HuH-7.5 (cell line): ENCODE measurements at regions not wholly inside any gene's neighbourhood (a gene's known extent, or its start where the extent isn't known, plus 50 kb on each side); places are given as distances from the start of the nearest gene placed in this dataset.
A peak's percentile ranks its signal among the peaks of the same experiment; 100 is the strongest.
"Not testable (repeated sequence)": the region's sequence is repeated elsewhere in the genome, so short reads cannot be mapped to it uniquely, and the experiment has no call there.

Experiments used
- DNase-seq: peaks from one replicate; pipeline ENCODE4 v3.0.0; 2011; ENCODE audit warnings: low spot score

- DNase-seq, result no peak
Observed at GRCh38 chr15:96182736-96183513, 147.6 kb upstream of the NR2F2 start.

DNA sequence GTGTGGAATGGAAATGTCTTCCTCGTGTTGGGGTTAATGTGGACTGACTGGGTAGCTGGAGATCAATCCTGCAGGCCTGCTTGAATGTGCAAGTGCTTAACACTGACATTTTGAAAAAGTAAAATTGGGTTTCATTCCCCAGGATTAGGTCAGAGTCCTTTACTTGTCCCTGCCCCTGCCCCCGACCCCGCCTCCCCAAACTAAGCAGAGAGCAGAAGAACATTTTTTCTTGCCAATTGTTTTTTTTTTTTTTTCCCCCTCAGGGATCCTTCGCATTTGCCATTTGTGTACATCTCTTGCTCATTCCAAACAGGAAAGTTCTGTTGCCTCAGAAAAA, 147.0 kb upstream of the NR2F2 start:
- DNase-seq, result no peak

- DNase-seq, result no peak
Observed at GRCh38 chr15:96183867-96184266, 146.6 kb upstream of the NR2F2 start.

DNA sequence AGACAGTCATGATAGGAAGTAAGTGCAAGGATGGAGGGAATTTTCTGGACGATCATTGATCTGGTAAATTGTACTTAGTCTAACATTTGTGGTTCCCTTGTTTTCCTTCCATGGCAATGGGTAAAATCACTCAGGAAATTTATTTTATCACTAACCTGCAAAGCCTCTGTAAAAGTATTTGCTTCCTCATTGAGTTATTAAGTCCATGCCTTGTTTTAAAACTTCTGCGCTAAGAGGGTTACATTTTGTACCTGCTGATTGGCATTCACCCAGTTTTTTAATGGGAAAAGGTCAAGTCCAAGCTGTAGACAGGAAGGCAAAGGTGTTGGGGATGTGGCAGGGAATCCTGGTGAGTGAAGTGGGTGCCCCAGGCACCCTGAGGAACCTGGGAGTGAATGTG, 146.2 kb upstream of the NR2F2 start:
- no peak for DNase-seq

DNA sequence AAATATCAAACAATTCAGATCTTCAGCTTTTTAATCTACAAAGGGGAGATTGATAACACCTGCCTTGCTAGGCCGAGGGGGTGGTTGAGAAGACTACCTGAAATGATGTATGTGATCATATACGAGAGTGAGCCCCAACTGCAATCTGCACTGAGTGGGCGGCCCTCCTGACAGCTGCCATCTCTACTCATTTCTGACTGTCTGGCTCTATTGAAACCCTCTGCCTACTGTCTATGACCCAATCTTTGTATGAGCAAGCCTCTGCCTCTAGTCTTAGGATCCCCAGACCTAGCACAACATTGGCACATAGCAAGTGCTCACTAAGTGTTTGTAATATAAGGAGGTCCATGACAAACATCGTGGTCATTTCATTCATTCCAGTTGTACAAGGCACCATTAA, 144.4 kb upstream of the NR2F2 start:
- DNase-seq, result no peak

DNA sequence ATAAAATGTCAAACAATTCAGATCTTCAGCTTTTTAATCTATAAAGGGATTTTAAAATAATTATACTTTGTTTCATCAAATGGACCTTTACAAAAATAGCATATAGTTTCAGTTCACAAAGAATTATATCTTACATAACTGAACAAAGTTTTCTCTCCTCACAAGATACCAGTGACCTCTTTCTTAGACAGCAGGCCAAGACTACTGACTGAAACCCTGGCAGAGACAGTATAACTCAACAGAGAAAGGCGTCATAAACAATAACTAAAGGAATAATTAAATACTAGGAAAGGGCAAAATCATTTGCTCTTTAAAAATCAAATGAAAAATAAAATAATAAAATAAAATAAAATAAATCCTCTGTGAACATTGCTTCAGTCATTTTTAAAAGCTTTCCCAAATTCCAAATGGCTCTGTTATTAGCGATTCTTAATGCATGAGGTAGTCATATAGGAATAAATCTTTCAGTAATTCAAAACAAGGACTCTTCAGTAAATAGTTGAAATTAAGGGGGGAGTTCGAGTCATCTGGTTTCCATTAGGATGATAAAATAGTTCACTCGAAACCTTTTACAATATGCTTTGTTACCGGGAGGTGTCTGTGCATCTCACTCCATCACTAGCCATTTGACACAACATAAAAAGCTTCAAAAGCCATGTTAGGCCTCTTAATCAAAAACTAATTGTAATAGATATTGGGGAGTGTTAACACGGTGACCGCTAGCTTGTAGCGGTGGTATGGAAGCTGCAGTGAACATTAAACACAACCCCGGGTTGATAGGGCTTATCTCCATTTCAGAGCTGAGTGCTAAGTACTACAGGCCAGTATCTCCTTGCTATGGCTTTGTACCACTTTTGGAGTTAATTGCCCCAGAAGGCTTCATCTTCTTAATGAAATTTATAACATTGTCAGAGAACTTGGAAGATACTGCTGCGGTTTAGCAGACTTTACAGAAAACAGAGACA, 142.9 kb upstream of the NR2F2 start:
- DNase-seq, result no peak

GRCh38 chr15:96197721-96198120, 132.8 kb upstream of the NR2F2 start:
- no peak for DNase-seq

DNA sequence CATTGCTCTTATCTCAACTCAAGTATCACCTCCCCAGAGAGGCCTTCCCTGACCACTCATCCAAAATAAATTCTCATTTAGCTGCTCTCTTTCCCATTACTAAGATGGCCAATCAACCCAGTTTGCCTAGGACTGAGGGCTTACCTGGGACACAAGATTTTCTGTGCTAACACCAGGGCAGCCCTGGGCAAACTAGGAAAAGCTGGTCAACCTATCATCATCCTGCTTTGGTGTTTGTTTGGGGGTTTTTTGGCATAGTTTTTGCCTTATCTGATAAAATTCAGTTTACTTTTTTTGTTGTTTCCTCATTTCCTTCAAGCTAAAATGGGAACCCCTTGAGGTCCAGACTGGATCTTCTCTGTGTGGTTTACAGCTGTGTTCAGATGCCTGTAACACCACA, 131.4 kb upstream of the NR2F2 start:
- DNase-seq, result no peak

DNA sequence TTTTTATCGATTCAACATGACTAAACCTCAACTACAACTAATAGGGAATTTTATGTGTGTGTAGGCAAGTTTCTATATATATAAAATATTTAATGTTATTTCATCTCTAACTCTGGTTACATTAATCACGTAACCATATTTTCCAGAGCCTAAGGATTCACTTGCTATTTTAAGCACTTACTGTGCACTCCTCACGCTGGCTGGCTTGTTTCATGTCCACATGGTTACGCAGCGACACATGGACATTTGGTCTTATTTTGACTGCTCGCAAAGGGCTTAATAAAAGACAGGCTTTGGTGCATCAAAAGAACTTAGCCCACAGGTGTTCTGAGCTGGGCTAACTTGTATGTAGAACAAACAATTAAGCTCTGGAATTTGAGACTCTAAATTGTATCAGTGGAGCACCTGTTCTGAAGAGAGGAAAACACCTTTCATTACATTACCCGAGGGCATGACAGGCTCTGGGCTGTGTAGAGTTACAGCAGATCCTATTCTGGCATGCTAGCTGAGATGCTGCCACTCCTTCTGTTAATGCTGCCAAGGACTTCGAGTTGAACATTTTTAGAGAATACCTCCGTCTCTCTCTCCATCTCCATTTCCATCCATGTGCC, 130.0 kb upstream of the NR2F2 start:
- DNase-seq, result no peak

- no peak for DNase-seq
Observed at GRCh38 chr15:96201696-96202095, 128.8 kb upstream of the NR2F2 start.

DNA sequence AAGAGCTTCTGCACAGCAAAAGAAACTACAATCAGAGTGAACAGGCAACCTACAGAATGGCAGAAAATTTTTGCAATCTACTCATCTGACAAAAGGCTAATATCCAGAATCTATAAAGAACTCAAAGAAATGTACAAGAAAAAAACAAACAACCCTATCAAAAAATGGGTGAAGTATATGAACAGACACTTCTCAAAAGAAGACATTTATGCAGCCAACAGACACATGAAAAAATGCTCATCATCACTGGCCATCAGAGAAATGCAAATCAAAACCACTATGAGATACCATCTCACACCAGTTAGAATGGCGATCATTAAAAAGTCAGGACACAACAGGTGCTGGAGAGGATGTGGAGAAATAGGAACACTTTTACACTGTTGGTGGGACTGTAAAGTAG, 124.9 kb upstream of the NR2F2 start:
- DNase-seq, result not testable (repeated sequence)

GRCh38 chr15:96207377-96208006, 123.0 kb upstream of the NR2F2 start:
- no peak for DNase-seq

DNA sequence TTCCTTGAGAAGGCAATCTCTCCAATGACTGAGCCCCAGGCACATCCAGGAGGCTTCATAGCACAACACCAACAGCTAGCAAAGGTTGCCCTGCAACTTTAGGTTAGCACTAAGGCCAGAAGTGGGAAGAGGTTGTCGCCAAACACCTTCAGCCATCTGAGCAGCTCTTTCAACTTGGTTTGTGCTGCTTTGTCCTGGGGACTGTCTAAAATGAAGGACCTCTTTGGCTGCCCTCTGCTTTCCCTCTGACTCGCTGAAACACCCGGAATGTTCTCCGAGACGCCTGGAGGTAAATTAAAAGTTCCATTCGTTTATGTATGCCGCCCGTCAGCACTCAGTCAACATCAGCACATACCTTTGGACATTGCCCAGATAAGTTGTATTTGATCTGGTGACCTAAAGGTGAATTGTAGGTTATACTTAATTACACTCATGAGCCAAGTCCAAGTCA, 121.2 kb upstream of the NR2F2 start:
- peak; percentile 17 for DNase-seq

DNA sequence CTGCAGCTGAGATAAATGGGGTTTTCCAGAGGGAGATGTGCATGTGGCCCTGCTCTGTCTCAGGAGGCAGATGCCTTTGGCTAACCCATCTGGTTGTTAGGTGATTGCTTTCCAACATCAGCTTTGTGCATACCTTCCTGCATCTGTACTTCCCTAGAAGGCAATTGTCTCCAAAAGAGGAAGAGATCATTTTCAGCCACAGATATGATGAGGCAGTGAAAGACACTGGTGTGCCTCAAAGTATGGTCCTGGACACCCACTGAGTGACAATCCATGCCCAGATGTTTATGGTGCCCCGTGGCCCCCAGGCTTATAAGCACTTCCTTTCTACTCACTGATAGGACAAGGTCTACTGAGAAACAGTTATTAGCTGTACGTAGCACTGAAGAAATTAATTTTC, 117.5 kb upstream of the NR2F2 start:
- DNase-seq, result no peak

DNA sequence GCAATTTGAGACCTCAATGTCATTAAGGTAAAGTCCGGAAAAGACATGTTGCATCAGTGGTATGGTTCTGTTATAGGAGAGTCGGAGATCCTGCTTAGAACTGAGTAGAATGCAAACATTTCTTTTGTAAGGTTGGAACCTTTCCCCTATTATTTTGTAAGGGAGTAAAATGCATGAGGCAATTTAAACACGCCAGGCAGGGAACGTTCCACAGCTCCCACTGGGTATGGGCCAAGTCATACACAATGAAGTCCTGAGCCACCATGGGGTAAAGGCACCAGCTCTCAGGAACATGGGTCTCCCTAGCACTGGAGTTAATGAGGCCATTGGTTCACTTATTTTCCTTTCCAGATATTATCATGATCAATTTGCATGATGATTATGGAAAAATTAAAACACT, 116.6 kb upstream of the NR2F2 start:
- no peak for DNase-seq

GRCh38 chr15:96216481-96216880, 114.0 kb upstream of the NR2F2 start:
- not testable (repeated sequence) for DNase-seq

- no peak for DNase-seq
Observed at GRCh38 chr15:96217983-96218382, 112.5 kb upstream of the NR2F2 start.

DNA sequence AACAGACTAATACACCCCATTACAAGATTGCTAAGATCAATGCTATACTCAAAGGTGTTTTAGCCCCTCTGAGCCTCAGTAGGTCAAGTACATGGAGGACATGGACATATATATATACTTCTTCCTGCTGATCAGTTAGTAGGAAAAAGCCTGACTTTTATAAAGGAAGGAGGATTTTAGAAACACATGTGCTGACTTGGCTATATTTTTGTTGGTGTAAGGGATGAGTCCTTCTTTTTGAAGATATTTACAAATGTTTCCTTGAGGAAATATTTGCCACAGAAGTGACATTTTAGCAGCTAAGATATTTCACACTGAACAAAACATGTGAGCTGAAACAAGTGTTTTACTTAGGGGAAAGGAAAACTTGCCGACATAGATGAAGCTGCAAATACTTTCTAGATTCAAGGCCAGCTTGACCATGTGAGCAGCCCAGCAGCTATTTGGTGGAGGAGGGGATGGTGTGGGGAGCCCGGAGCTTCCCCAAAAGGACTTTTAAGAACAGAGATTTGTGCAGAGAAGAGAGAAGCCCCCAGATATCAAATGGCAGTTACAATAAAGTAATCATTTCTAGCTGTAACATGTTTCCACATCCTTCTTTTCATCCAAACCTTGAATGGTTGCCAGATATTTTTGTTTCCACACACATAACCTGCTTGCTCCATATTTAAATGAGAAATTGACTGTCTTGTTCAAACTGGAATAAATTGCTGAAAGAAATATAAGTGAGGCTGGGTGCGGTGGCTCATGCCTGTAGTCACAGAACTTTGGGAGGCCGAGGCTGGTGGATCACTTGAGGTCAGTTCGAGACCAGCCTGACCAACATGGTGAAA, 111.7 kb upstream of the NR2F2 start:
- DNase-seq, result no peak

DNA sequence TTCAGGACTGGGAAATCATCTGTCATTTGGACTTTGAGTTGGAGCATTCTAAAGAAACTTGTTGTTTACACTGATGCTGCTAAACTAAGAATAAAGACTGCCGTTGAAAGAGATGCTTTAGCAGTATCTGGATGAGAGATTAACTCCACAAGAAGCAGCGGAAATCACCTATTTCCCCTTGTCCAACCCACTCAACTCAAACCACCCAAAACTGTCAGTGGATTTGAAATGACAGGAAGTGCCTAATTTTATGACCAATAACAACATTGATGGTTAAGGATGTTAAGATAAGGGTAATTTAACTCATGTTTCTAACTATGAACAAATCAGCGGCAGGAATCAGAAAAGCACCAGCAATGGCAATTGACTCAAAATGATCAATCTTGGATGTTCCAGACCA, 110.8 kb upstream of the NR2F2 start:
- no peak for DNase-seq

DNA sequence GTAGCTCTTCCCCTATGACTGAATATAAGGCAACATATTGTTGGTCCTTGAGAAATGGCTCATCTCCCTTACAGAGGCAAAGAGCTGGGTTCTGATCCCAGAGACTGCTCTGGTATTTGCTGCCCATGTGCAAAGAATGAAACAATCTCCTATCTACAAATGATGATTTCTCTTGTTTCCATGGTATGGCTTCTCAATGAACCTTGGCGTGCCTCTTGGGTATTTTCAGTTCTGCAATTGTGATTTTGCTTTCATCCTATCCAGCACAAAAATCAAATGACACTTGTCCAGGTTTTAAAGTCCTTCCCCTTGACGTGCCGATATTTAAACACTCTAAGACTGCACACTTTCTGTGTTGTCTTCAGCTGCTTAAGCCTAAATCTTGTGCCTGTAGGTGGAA, 109.8 kb upstream of the NR2F2 start:
- DNase-seq, result no peak

DNA sequence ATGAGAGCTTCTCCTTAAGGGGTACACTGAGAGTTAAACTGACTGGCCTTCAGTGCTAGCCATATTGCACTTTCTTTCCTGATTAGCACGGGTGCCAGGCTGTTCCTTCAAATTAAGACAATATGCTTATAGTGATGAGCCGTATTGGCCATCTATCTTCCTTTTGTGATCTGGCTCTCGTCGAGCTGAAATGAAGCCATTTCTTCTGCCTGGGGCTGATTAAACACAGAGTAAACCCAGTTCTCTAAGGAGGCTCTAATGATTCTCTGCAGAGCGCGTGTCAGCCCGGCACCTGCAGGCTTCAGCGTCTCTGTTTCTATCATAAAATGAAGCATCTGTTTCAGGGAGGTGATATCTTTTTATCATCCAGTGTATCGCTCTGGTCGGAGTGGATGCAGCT, 107.5 kb upstream of the NR2F2 start:
- no peak for DNase-seq
